ENCODE measurements at regions not wholly inside any gene's neighbourhood (a gene's known extent, or its start where the extent isn't known, plus 50 kb on each side); places are given as distances from the start of the nearest gene placed in this dataset.

DNA sequence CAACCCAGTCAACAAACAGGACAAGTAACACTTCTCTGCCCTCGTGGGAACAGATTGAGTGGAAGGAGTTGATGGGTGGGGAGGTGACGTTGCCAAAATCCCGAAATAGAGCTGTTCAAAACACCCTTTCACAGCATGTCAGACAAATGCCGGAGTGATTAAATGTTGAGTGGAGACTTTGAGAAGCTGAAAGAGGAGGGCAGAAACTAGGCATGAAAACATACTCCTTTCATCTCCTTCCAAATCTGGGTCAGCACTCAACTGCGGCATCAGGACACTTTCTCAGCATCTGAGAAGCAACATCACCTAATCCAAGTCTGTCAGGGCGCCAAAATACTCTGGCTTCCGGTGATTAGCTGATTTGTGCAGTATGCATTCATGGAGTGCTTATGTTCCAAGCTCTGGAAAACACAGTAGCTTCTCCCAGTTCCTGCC is 51.5 kb upstream of the MRI1 start:
- TF ChIP-seq, protein P1, sequence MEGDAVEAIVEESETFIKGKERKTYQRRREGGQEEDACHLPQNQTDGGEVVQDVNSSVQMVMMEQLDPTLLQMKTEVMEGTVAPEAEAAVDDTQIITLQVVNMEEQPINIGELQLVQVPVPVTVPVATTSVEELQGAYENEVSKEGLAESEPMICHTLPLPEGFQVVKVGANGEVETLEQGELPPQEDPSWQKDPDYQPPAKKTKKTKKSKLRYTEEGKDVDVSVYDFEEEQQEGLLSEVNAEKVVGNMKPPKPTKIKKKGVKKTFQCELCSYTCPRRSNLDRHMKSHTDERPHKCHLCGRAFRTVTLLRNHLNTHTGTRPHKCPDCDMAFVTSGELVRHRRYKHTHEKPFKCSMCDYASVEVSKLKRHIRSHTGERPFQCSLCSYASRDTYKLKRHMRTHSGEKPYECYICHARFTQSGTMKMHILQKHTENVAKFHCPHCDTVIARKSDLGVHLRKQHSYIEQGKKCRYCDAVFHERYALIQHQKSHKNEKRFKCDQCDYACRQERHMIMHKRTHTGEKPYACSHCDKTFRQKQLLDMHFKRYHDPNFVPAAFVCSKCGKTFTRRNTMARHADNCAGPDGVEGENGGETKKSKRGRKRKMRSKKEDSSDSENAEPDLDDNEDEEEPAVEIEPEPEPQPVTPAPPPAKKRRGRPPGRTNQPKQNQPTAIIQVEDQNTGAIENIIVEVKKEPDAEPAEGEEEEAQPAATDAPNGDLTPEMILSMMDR (IDR thresholded peaks at IDR 0.05; ENCODE audit: borderline replicate concordance, extremely low read depth, low read length, poor library complexity, severe bottlenecking), result no peak
- TF ChIP-seq EZH2 (IDR thresholded peaks at IDR 0.05; ENCODE audit: borderline replicate concordance, low read depth, low read length, severe bottlenecking), result no peak
